Body of pancreas (tissue), 4 donors: ENCODE measurements at regions not wholly inside any gene's neighbourhood (a gene's known extent, or its start where the extent isn't known, plus 50 kb on each side); places are given as distances from the start of the nearest gene placed in this dataset.

Experiments used
- CTCF ChIP-seq, 7 experiments: fragments of 450-650 bp in 4 of 7; fragments of 200-600 bp in 3 of 7; sonication (generic) in 3 of 7; IDR thresholded peaks; one replicate each; pipeline ENCODE4 v1.5.1; 2016 to 2019; ENCODE audit warnings: antibody characterized with exemption in 7 of 7
- POLR2A ChIP-seq, 3 donors: fragments of 450-650 bp; IDR thresholded peaks; one replicate each; pipeline ENCODE4 v1.6.1; 2016; ENCODE audit warnings: antibody characterized with exemption in 3 of 3, mild to moderate bottlenecking in 2 of 3

- TF ChIP-seq CTCF (IDR thresholded peaks at IDR 0.05) (no peak), POLR2A (IDR thresholded peaks at IDR 0.05) (no peak)
Observed at GRCh38 chr6:67538032-67538431, 1097.0 kb upstream of the ADGRB3 start.
